H9 (cell line): ENCODE measurements at regions not wholly inside any gene's neighbourhood (a gene's known extent, or its start where the extent isn't known, plus 50 kb on each side); places are given as distances from the start of the nearest gene placed in this dataset.

Source experiments
- DNase-seq: peaks from one replicate; pipeline ENCODE4 v3.0.0-alpha.2; 2017
- H2AFZ ChIP-seq: one replicate; pipeline ENCODE4 v1.6.1; 2013; ENCODE audit warnings: mild to moderate bottlenecking, low read length, control low read depth, moderate library complexity
- H2AK5ac ChIP-seq: 2 replicates; pipeline ENCODE4 v1.6.1; 2013; ENCODE audit warnings: low read length, control low read depth, mixed read lengths; ENCODE audit not compliant: insufficient read length
- H2BK120ac ChIP-seq: one replicate; pipeline ENCODE4 v1.6.1; 2013; ENCODE audit warnings: low read depth, mild to moderate bottlenecking, low read length, control low read depth, inconsistent platforms; ENCODE audit not compliant: poor library complexity, severe bottlenecking
- H2BK12ac ChIP-seq: 2 replicates; pipeline ENCODE4 v1.6.1; 2013; ENCODE audit warnings: low read length, control low read depth, mixed read lengths, low read depth; ENCODE audit not compliant: insufficient read length
- H2BK15ac ChIP-seq: 2 replicates; pipeline ENCODE4 v1.6.1; 2013; ENCODE audit warnings: low read depth, low read length, control low read depth
- H2BK20ac ChIP-seq: one replicate; pipeline ENCODE4 v1.6.1; 2013; ENCODE audit warnings: low read depth, mild to moderate bottlenecking, low read length, control low read depth, inconsistent platforms; ENCODE audit not compliant: poor library complexity, severe bottlenecking
- H2BK5ac ChIP-seq: 2 replicates; pipeline ENCODE4 v1.6.1; 2013; ENCODE audit warnings: low read length, control low read depth, mixed read lengths; ENCODE audit not compliant: insufficient read length
- H3K14ac ChIP-seq: 2 replicates; pipeline ENCODE4 v1.6.1; 2013; ENCODE audit warnings: low read length, control low read depth; ENCODE audit not compliant: insufficient read depth
- H3K18ac ChIP-seq: 2 replicates; pipeline ENCODE4 v1.6.1; 2013; ENCODE audit warnings: low read depth, mild to moderate bottlenecking, mixed read lengths, low read length, control low read depth; ENCODE audit not compliant: insufficient read length
- H3K23ac ChIP-seq: 2 replicates; pipeline ENCODE4 v1.6.1; 2013; ENCODE audit warnings: low read length, control low read depth, mixed read lengths, low read depth; ENCODE audit not compliant: insufficient read length
- H3K23me2 ChIP-seq: 2 replicates; pipeline ENCODE4 v1.6.1; 2013; ENCODE audit warnings: low read depth, mild to moderate bottlenecking, mixed read lengths, low read length, control low read depth; ENCODE audit not compliant: insufficient read length, poor library complexity, severe bottlenecking
- H3K27ac ChIP-seq: 2 replicates; pipeline ENCODE4 v1.5.1; 2013; ENCODE audit warnings: low read length, control low read depth, mixed read lengths, low read depth; ENCODE audit not compliant: insufficient read length
- H3K27me3 ChIP-seq: 2 replicates; pipeline ENCODE4 v1.6.1; 2013; ENCODE audit warnings: low read length, control low read depth, inconsistent platforms; ENCODE audit not compliant: insufficient read depth
- H3K4ac ChIP-seq: 2 replicates; pipeline ENCODE4 v1.6.1; 2013; ENCODE audit warnings: low read depth, mild to moderate bottlenecking, control low read depth, inconsistent platforms, low read length, moderate library complexity
- H3K4me1 ChIP-seq: 2 replicates; pipeline ENCODE4 v1.6.1; 2013; ENCODE audit warnings: low read length, control low read depth, inconsistent platforms; ENCODE audit not compliant: insufficient read depth
- H3K4me2 ChIP-seq: 2 replicates; pipeline ENCODE4 v1.6.1; 2013; ENCODE audit warnings: low read length, control low read depth, mixed read lengths; ENCODE audit not compliant: insufficient read length, insufficient read depth
- H3K56ac ChIP-seq: 2 replicates; pipeline ENCODE4 v1.6.1; 2013; ENCODE audit warnings: low read depth, mild to moderate bottlenecking, mixed read lengths, low read length, control low read depth; ENCODE audit not compliant: insufficient read length
- H3K79me1 ChIP-seq: 2 replicates; pipeline ENCODE4 v1.6.1; 2013; ENCODE audit warnings: low read depth, mild to moderate bottlenecking, moderate library complexity, low read length, control low read depth, inconsistent platforms; ENCODE audit not compliant: insufficient read depth, poor library complexity, severe bottlenecking
- H3K79me2 ChIP-seq: 2 replicates; pipeline ENCODE4 v1.6.1; 2013; ENCODE audit warnings: low read length, control low read depth, inconsistent platforms; ENCODE audit not compliant: insufficient read depth
- H3K9ac ChIP-seq: 2 replicates; pipeline ENCODE4 v1.6.1; 2013; ENCODE audit warnings: low read length, control low read depth, mixed read lengths; ENCODE audit not compliant: insufficient read length; ENCODE audit errors: extremely low read depth
- H3K9me3 ChIP-seq: one replicate; pipeline ENCODE4 v1.6.1; 2013; ENCODE audit warnings: low read depth, low read length, inconsistent platforms; ENCODE audit not compliant: control insufficient read depth
- H3T11ph ChIP-seq: one replicate; pipeline ENCODE4 v1.6.1; 2013; ENCODE audit warnings: mild to moderate bottlenecking, low read length, control low read depth, inconsistent platforms
- H4K20me1 ChIP-seq: one replicate; pipeline ENCODE4 v1.6.1; 2013; ENCODE audit not compliant: control insufficient read depth, insufficient read length, insufficient read depth
- H4K5ac ChIP-seq: 2 replicates; pipeline ENCODE4 v1.6.1; 2013; ENCODE audit warnings: low read depth, mild to moderate bottlenecking, mixed read lengths, low read length, control low read depth; ENCODE audit not compliant: insufficient read length
- H4K8ac ChIP-seq: replicated peaks from 2 replicates; pipeline ENCODE4 v1.6.1; 2013; ENCODE audit warnings: low read length, control low read depth, mixed read lengths, low read depth; ENCODE audit not compliant: insufficient read length
- H4K91ac ChIP-seq: 2 replicates; pipeline ENCODE4 v1.6.1; 2013; ENCODE audit warnings: low read depth, mild to moderate bottlenecking, moderate library complexity, mixed read lengths, low read length, control low read depth; ENCODE audit not compliant: insufficient read length
- H3K27ac Mint-ChIP-seq, 3 experiments: 2 replicates in 2 of 3; 3 replicates in 1 of 3; pipeline ENCODE4 v1.8.0; 2020 to 2021; ENCODE audit warnings: mixed read lengths in 3 of 3, mild to moderate bottlenecking in 1 of 3, moderate library complexity in 1 of 3
- H3K27me3 Mint-ChIP-seq: 2 replicates; pipeline ENCODE4 v1.8.0; 2021; ENCODE audit warnings: low read depth, mild to moderate bottlenecking, moderate library complexity, mixed read lengths
- H3K36me3 Mint-ChIP-seq, 3 experiments: 2 replicates in 2 of 3; 3 replicates in 1 of 3; pipeline ENCODE4 v1.8.0; 2020 to 2021; ENCODE audit warnings: low read depth in 3 of 3, mixed read lengths in 3 of 3; ENCODE audit not compliant: insufficient read depth in 1 of 3
- H3K4me1 Mint-ChIP-seq, 2 experiments: 2 replicates each; pipeline ENCODE4 v1.8.0; 2020; ENCODE audit warnings: mixed read lengths in 2 of 2
- H3K4me3 Mint-ChIP-seq, 2 experiments: 2 replicates in 1 of 2; 3 replicates in 1 of 2; pipeline ENCODE4 v1.8.0; 2020 to 2021; ENCODE audit warnings: mild to moderate bottlenecking in 2 of 2, mixed read lengths in 2 of 2, moderate library complexity in 1 of 2
- H3K9me3 Mint-ChIP-seq, 2 experiments: 2 replicates in 1 of 2; 3 replicates in 1 of 2; pipeline ENCODE4 v1.8.0; 2020; ENCODE audit warnings: mild to moderate bottlenecking in 2 of 2, mixed read lengths in 2 of 2, moderate library complexity in 1 of 2
- CTCF ChIP-seq: fragments of 200-600 bp; sonication (generic); conservative IDR thresholded peaks from 3 replicates; pipeline ENCODE4 v1.8.0; 2021; ENCODE audit warnings: antibody characterized with exemption, mild to moderate bottlenecking
- WGBS: extraction: QIAGEN DNeasy Blood & Tissue Kit; methylation state at CpG from one replicate; pipeline ENCODE4 v1.1.7; 2013; ENCODE audit warnings: missing lambda C conversion rate, low lambda C conversion rate, mixed read lengths; ENCODE audit not compliant: insufficient read length; ENCODE audit errors: extremely low coverage; 5-methylcytosine and 5-hydroxymethylcytosine counted together

GRCh38 chr11:45095691-45096010 is 50.8 kb upstream of the PRDM11 start:
- no peaks in the 10 kb centered on the region for H4K20me1 ChIP-seq
- Mint-ChIP-seq H3K36me3 (no peaks in the 10 kb centered on the region), H3K4me1 (peaks cover 34 to 39% of the 10 kb centered on the region in 2 experiments), H3K27me3 (peaks cover 9% of the 10 kb centered on the region), H3K27ac (no peak overlapping the region), H3K9me3 (no peaks in the 10 kb centered on the region), H3K4me3 (no peak overlapping the region)
- WGBS, result no CpG with 5 or more reads among the region's 6 CpGs
- no peak overlapping the region for H2BK20ac ChIP-seq
- DNase-seq, result no peak
- H4K5ac ChIP-seq, result no peak overlapping the region
- H2AK5ac ChIP-seq, result no peak overlapping the region
- H3K23ac ChIP-seq, result no peak overlapping the region
- H3K14ac ChIP-seq, result no peak overlapping the region
- no peak overlapping the region for H4K91ac ChIP-seq
- H3K23me2 ChIP-seq, result no peaks in the 10 kb centered on the region
- H3K27me3 ChIP-seq, result no peaks in the 10 kb centered on the region
- no peak overlapping the region for H2BK12ac ChIP-seq
- TF ChIP-seq CTCF, result no peak
- H4K8ac ChIP-seq, result no peak overlapping the region
- no peaks in the 10 kb centered on the region for H3K79me1 ChIP-seq
- no peaks in the 10 kb centered on the region for H3K79me2 ChIP-seq
- H2BK5ac ChIP-seq, result no peak overlapping the region
- no peak overlapping the region for H3K9ac ChIP-seq
- H3K4ac ChIP-seq, result no peak overlapping the region
- no peak overlapping the region for H3K4me2 ChIP-seq
- H3T11ph ChIP-seq, result no peak overlapping the region
- H2BK120ac ChIP-seq, result no peak overlapping the region
- H3K4me1 ChIP-seq, result peaks cover 2% of the 10 kb centered on the region; the same call in 1 of the 2 replicates
- H3K9me3 ChIP-seq, result no peaks in the 10 kb centered on the region
- no peak overlapping the region for H2BK15ac ChIP-seq
- H3K56ac ChIP-seq, result no peak overlapping the region
- H2AFZ ChIP-seq, result no peak overlapping the region
- H3K27ac ChIP-seq, result no peak overlapping the region
- no peak overlapping the region for H3K18ac ChIP-seq
